ENCODE measurements at regions not wholly inside any gene's neighbourhood (a gene's known extent, or its start where the extent isn't known, plus 50 kb on each side); places are given as distances from the start of the nearest gene placed in this dataset.

DNA sequence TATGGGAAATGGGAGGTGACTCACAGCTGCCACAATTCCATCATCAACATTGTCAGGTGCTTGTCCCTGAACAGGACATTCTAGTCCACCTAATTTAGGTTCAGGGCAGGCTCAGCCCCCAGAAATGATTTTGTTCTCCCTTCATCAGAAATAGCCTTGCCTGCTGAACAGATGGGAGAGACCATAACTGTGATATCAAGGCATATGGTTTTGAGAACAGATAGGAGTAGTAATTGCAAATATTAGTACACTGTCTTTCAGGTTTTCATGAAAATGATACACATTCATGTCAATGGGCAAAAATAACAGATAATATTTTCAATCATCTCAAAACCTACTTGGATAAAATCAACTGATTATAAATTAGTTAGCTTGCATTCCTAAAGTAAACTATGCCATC, 316.5 kb downstream of the MBD2 start:
- no peaks in the 10 kb centered on the region for H3K36me3 Mint-ChIP-seq
- peaks cover 2% of the 10 kb centered on the region for H3K27me3 Mint-ChIP-seq (ENCODE audit: low read depth)
- no peak overlapping the region for H3K4me3 Mint-ChIP-seq
- TF ChIP-seq, protein P1, sequence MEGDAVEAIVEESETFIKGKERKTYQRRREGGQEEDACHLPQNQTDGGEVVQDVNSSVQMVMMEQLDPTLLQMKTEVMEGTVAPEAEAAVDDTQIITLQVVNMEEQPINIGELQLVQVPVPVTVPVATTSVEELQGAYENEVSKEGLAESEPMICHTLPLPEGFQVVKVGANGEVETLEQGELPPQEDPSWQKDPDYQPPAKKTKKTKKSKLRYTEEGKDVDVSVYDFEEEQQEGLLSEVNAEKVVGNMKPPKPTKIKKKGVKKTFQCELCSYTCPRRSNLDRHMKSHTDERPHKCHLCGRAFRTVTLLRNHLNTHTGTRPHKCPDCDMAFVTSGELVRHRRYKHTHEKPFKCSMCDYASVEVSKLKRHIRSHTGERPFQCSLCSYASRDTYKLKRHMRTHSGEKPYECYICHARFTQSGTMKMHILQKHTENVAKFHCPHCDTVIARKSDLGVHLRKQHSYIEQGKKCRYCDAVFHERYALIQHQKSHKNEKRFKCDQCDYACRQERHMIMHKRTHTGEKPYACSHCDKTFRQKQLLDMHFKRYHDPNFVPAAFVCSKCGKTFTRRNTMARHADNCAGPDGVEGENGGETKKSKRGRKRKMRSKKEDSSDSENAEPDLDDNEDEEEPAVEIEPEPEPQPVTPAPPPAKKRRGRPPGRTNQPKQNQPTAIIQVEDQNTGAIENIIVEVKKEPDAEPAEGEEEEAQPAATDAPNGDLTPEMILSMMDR (IDR thresholded peaks at IDR 0.05; ENCODE audit: unreplicated experiment), result no peak
- no peaks in the 10 kb centered on the region for H3K4me1 Mint-ChIP-seq
- H3K27ac Mint-ChIP-seq, result no peak overlapping the region
- no peak for DNase-seq (ENCODE audit: low spot score in 2 of 2, unreplicated experiment in 2 of 2)
- no peaks in the 10 kb centered on the region for H3K9me3 Mint-ChIP-seq

GRCh38 chr18:53906681-53907080, 317.8 kb downstream of the MBD2 start:
- Mint-ChIP-seq H3K4me3 (no peak overlapping the region), H3K27me3 (ENCODE audit: low read depth) (peaks cover 2% of the 10 kb centered on the region), H3K36me3 (no peaks in the 10 kb centered on the region), H3K4me1 (no peaks in the 10 kb centered on the region), H3K9me3 (no peaks in the 10 kb centered on the region), H3K27ac (no peak overlapping the region)
- DNase-seq (ENCODE audit: low spot score in 2 of 2, unreplicated experiment in 2 of 2), result no peak
- TF ChIP-seq, protein P1 (IDR thresholded peaks at IDR 0.05; ENCODE audit: unreplicated experiment), result no peak

GRCh38 chr18:53894675-53895442, 329.6 kb downstream of the MBD2 start:
- no peaks in the 10 kb centered on the region for H3K36me3 Mint-ChIP-seq
- H3K4me1 Mint-ChIP-seq, result peaks cover 2% of the 10 kb centered on the region
- DNase-seq (ENCODE audit: low spot score in 2 of 2, unreplicated experiment in 2 of 2), result no peak
- H3K9me3 Mint-ChIP-seq, result no peaks in the 10 kb centered on the region
- H3K27ac Mint-ChIP-seq, result no peak overlapping the region
- TF ChIP-seq, protein P1 (IDR thresholded peaks at IDR 0.05; ENCODE audit: unreplicated experiment), result no peak
- no peak overlapping the region for H3K4me3 Mint-ChIP-seq
- H3K27me3 Mint-ChIP-seq (ENCODE audit: low read depth), result peaks cover 18% of the 10 kb centered on the region

DNA sequence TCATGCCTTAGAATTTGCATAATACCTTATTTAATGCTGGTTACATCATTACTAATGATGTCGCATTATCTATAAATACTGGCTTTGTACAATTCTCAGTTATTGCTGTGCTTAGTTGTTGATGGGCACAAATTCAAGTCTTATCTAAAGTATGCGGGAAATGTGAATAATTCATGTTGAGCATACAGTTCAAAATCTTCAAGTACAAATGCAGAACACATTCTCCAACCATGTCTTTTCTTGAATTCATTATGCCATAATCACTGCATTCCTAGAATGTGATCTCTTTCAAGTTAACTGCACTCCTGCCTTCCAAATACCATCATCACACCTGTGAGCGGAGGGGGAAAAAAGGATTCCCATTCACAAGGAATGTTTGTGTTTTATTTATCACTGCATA, 337.0 kb downstream of the MBD2 start:
- Mint-ChIP-seq H3K4me1 (peaks cover 14% of the 10 kb centered on the region), H3K27ac (peak overlapping the region; percentile 37), H3K36me3 (no peaks in the 10 kb centered on the region), H3K27me3 (ENCODE audit: low read depth) (peaks cover 3% of the 10 kb centered on the region), H3K4me3 (no peak overlapping the region), H3K9me3 (no peaks in the 10 kb centered on the region)
- TF ChIP-seq, protein P1 (IDR thresholded peaks at IDR 0.05; ENCODE audit: unreplicated experiment), result no peak
- no peak for DNase-seq (ENCODE audit: low spot score in 2 of 2, unreplicated experiment in 2 of 2)

DNA sequence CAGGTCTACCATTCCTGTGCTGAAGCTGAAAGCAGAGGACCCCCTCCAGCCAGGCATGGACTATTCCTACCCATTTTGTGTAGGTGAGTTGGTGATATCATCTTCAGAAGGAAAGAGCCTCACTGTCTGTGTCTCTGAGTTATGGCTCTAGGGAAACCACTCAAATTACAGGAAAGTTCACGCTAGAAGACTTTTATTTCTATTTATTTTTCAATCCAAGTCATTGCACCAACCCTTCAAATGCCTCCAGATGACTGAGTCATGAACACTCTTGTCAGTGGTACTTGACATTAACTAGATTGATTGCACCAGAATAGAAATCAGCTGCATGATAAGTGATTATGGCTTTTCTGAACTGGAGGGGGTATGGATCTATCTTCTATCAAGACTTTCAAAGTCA, 338.4 kb downstream of the MBD2 start:
- DNase-seq (ENCODE audit: low spot score in 2 of 2, unreplicated experiment in 2 of 2), result no peak
- TF ChIP-seq, protein P1 (IDR thresholded peaks at IDR 0.05; ENCODE audit: unreplicated experiment), result no peak
- no peaks in the 10 kb centered on the region for H3K36me3 Mint-ChIP-seq
- H3K27me3 Mint-ChIP-seq (ENCODE audit: low read depth), result no peaks in the 10 kb centered on the region
- H3K4me3 Mint-ChIP-seq, result no peak overlapping the region
- H3K4me1 Mint-ChIP-seq, result peaks cover 14% of the 10 kb centered on the region
- H3K9me3 Mint-ChIP-seq, result no peaks in the 10 kb centered on the region
- no peak overlapping the region for H3K27ac Mint-ChIP-seq

Measured in mesothelial cell of epicardium (in vitro differentiated cells).